HG03432 (cell line): ENCODE measurements at regions not wholly inside any gene's neighbourhood (a gene's known extent, or its start where the extent isn't known, plus 50 kb on each side); places are given as distances from the start of the nearest gene placed in this dataset.

ENCODE experiments used
- ATAC-seq: cut with Tn5 transposase; IDR thresholded peaks from one replicate; pipeline ENCODE4 v1.9.1; 2021; ENCODE audit warnings: mild to moderate bottlenecking, moderate library complexity; ENCODE audit not compliant: unreplicated experiment

DNA sequence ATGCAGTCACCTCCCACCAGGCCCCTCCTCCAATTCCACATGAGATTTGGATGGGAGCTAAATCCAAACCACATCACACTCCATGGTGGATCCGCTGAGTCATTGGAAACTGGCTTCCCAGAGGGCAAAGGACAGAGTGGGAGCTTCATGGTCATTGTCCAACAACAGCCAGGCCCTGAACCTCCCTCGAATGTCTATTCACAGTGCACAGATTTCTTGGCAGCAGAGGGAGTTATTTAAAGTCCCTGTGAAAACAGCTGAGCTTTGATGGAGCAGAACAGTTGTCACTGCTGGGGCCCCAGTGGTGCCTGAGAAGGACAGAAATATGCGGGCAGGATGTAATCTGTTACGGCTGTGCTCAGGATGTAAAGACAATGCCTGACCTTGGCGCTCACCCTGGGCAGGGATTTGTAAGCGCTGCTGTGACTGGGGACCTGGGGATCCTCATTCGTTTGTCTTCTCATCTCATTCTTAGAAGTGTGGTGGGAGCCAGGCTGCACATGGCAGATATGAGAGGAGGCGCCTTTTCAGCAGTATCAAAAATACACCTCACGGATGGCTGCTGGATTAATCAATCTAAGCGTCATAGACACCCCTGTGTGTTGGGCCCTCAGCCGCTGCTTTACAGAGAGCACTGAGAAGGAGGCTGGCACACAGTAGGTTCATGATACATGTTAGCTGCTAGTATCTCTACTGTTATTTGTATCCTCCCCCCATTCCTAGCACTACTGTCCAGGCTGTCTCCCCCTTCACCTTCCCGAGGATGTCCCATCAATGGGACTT is 439.4 kb downstream of the PTPRU start:
- ATAC-seq = no peak

DNA sequence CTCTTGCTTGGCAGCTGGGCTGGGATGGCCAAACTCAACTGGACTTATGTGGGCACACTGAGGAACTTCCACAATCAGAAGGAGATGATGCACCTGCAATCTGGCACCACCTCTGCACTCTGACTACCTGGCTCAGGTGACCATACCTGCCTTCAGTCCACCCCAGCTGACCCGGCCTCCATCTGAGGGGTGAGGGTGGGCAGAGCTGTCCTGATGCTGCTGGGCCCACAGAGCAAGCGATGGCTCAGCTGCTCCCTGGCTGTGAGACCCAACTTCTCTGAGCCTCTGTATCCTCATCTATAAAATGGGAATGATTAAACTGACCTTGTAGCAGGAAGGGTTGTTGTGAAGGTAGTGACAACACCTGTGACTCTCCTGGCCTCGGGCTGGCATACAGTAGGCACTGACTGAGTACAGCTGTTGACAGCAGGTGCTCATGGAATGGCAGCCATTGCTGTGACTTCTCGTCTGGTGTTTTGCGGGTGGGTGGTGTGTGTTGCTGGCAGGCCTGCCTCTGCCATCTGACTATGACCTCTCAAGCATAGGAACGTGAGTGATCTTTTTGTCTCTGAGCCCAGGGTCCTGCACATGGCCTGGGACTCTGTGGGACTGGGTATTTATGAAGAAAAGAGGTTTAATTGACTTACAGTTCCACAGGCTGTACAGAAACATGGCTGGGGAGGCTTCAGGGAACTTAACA is 438.5 kb downstream of the PTPRU start:
- ATAC-seq = no peak

DNA sequence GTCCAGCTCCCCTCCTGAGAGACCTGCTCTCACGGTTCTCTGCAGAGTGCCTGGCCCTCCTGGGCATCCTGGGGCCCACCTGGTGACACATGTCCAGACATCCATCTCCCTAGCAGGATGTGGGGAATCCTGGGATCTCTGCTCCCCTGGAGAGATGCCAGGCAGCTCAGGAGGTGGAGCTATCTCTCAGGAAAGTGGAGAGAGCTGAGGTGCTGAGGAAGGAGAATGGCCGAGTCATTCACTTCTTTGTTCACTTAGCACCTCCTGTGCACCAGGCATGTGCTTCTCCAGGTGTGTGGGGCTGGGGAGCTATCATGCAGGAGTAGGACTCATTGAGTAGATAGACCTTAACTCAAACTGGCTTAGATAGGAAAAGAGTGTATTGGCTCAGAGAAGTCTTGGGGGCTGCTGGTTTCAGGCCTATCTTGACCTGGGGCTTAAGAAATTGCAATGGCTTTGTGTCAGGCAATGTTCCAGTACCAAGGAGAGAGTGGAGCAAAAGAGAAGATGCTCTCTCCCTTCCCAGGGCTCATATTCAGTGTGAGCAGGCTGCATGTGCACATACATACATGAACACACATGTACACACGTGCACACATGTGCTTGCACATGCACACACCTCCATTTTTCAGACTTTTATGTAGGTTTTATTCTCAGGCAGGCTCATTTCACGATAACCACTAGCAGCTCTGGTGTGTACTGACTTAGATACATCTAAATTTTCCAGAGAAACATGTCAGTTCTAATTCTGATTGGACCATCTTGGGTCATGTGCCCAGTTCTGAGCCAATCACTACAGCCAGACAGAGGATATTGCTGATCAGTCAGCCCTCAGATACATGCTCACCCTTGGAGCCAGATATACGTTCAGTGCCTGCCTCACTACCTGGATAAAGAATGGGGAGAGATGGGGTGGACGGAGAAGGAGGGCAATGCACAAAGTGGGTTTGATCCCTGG is 437.6 kb downstream of the PTPRU start:
- ATAC-seq = no peak

DNA sequence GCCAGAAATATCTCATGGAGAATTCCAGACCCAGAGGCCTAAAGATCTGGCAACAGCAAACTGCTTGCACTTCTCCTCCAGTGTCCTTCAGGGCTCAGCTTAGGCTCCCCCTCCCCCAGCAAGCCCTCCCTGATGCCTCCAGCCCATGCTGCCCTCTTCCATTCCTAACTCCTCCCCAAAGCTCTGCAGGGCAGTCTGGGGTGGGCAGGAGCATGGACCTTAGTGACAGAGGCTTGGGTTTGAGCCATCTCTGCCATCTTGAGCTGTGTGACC is 436.8 kb downstream of the PTPRU start:
- no peak for ATAC-seq

DNA sequence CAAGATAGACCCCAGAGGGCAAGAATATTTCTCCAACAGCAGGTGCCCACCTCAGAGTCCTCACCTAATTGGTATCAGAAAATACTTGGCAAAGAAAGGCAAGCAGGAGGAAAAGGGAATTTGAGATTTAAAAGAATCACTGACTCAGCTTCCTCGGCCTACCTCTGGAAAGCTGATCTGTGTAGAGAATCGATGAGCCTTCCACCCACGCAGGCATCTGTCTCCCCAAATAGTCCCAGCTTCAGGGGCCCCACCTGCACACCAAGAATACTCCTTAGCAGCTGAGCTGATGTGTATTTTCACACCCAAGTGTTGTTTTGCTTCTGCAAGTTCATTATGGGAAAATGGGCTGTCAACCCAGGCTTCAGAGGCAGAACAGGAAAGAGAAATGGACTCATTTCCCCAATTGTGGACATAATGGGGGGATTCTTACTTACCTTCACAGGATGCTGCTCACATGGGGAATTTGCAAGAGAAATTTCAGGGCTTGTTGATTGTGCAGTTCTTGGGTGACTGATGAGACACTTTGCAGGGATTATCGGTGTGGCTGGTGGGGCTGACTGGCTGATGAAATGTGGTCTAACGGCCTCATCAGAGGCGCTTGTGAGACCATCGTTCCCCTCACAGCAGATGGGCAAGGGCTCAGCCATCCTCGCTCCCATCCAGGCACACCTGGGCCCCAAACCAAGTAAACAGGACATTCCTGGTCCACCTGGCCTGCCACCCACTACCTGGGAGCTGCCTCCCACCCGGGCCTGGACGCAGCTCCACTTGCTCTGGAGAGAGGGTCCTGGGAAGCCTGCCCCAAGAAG is 436.3 kb downstream of the PTPRU start:
- ATAC-seq = no peak

DNA sequence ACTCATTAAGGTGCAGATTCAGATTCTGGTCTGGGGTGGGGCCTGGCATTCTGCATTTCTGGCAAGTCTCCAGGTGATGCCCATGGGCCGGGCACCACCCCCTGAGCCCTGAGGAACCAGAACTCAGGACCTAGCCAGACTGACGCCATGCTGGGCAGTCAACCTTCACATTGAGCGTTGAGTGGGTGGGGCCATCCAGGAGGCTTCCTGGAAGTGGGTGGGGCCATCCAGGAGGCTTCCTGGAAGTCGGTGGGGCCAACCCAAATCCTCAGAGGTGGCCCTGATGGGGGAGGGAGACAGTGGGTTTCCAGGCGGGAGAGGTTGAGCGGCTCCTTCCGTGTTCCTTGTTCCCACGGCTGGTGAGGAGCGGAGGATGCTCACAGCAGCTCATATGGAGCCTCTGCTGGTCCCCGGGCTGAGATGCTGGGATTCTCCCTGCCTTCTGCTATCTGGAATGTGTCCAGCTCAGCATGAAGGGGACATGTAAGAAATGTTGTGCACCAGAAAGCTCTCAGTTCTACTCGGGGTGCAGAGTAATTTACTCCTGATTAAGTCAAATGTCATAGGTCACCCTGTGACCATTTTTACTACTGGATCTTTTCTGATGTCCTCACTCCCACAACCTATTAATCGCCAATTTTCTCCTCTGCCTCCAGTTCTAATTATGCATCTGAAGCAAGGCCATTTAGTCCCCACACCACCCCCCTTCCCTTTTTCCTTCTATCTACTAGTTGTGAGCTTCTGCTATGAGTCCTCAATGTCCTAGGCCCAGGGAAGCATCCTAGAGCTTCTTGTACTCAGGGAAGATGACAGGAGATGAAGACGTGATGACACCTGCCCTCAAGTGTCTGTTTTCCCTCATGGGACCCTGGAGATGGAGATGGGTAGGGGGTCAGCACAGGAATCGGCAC is 435.4 kb downstream of the PTPRU start:
- no peak for ATAC-seq

DNA sequence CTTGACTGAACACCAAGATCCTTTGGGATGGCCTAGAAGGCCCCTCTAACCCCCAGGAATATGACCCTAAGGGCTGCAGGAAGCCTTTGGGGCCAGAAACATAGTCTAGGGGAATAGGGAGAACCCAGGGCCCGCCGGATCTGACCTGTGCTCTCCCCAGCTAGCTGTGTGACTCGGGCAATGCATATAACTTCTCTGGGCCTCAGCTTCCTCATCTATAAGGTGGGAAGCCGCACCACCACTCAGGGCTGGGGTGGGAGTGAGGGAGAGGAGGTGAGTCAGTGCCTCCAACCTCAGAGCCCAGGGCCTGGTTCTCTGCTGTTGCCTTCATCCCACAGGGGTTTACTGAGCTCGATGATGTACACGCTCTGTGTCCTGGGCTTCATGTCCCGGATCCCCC is 434.4 kb downstream of the PTPRU start:
- no peak for ATAC-seq

DNA sequence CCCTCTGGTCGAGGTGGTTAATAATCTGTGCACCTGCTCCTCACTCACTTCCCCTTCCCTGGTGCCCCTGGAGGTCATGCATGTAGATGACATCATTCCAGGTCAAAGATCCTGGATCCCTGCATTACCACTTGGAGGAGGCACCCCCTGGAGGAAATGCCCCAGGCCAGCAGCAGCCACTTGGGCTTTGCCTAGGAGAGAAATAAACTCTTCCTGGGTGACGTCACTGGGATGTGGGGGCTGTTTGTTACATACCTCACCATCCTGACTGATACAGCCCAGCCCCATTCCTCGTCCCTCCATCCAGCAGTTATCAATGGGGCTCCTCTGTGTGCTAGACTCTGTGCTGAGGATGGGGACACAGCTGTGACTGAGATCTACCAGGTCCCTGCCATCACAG is 433.6 kb downstream of the PTPRU start:
- ATAC-seq = no peak

DNA sequence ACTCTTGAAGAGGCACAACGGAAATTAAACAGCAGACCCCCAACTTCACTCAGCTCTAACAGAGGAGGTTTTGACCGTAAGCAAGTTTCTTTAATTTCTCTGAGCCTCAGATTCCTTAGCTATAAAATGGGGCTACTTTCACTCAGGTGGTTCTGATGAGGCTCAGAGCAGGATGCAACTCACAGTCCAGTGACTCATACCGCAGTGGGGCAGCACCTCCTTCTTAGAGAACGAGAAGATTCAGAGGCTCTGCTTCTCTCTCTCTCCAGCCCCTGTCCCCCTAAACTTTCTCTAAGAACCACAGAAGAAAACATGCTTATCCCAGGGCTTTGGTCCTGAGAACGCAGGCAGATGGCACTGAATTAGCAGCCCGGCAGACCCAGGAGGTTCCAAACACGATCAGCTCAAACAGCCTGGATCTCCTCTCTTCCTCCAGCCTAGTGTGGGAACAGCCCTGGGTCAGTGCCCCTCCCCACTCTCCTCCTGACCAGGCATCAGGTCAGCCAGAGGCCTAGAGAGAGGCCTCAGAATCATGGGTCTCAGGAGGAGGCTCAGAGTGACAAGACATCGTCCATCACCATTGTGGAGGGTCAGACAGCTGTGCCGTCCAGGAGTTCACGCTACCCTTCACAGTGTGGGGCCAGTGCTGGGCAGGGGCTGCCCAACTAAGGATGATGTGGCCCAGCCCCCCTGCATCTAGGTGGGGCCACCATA is 433.0 kb downstream of the PTPRU start:
- no peak for ATAC-seq

DNA sequence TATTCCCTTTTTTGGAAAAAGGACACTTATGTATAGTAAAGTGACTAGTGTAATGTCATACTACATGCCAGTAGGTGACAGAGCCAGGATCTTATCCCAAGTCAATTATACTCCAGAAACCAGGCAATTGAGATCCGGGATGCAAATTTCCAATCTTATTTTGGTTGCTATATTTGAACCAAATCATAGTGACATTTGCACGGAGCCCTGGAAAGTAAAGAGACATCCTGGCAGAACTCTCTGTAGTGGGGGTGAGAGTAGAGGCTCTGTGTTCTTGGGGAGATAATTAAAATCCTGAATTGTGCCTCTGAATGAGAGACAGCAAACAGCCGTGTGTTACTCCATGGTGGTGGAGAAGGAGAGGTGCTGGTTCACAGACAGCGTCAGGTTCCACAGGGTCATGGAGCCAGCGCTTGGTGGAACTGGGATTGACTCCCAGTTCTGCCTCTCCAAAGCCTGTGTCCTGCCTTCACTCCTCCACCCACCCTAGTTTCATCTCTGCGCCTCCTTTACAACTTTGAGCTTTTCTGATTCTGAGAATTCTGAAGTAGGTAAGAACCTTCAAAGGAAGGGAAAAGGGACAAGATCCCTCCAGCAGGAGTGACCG is 432.3 kb downstream of the PTPRU start:
- no peak for ATAC-seq

DNA sequence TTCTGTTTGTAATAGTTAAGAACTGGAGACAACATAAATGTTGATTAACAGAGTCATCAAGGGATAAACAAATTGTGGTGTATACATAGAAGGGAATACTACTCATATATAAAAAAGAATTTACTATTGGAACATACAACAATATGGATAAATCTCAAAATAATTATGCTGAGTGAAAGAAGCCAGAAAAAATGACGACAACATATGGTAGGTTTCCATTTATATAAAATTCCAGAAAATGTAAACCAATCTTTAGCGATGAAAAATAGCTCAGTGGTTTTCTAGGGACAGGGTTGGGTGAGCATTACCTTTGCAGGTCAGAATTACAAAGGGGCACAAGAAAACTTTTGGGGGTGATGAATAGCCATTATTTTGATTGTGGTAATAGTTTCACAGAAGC is 431.6 kb downstream of the PTPRU start:
- ATAC-seq = no peak

DNA sequence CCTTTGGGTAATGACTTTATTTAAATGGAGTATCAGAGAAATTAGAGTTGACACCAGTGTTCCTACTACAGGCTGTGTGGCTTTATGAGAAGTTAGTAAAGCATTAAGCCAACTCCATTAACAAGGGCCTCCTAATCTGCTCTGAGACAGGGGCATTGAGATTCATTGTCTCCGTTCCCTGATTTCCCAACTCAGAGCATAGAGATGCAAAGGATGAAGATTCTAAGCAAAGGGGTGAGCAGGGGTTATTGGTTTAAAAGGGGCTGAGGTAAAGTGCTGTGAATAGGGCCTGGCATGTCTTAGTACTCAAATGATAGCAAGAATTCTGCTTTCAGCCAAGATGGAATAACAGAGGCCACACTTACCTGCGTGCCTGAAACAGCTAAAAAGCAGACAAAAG is 428.4 kb downstream of the PTPRU start:
- ATAC-seq = no peak

DNA sequence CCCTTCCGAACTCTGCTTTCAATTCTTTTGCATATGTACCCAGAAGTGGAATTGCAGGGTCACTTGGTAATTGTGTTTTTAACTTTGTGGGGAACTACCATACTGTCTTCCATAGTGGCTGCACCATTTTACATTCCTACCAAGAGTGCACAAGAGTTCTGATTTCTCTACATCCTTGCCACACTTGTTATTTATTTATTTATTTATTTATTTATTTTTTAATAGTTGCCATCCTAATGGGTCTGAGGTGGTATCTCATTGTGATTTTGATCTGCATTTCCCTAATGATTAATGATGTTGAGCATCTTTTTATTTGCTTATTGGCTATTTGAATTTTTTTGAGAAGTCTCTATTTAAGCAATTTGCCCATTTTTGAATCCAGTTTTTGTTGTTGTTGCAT is 422.4 kb downstream of the PTPRU start:
- ATAC-seq = no peak

DNA sequence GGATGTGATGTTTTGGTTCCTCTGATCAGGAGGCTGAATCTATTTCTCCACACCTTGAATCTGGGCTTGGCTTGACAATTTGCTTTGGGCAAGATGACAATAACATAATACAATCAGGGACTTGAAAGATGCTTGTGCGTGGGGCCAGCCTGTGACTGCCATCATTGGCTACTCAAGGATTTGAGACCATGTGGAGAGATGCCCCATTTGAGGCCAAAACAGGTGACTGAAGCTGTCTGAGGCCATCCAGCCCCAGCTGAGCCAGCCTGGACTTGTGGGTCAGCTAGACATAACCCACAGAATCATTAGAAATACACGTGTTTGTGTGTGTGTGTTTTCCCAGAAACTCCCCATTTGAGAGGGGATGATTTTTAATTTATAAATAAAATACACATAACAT is 421.5 kb downstream of the PTPRU start:
- no peak for ATAC-seq

DNA sequence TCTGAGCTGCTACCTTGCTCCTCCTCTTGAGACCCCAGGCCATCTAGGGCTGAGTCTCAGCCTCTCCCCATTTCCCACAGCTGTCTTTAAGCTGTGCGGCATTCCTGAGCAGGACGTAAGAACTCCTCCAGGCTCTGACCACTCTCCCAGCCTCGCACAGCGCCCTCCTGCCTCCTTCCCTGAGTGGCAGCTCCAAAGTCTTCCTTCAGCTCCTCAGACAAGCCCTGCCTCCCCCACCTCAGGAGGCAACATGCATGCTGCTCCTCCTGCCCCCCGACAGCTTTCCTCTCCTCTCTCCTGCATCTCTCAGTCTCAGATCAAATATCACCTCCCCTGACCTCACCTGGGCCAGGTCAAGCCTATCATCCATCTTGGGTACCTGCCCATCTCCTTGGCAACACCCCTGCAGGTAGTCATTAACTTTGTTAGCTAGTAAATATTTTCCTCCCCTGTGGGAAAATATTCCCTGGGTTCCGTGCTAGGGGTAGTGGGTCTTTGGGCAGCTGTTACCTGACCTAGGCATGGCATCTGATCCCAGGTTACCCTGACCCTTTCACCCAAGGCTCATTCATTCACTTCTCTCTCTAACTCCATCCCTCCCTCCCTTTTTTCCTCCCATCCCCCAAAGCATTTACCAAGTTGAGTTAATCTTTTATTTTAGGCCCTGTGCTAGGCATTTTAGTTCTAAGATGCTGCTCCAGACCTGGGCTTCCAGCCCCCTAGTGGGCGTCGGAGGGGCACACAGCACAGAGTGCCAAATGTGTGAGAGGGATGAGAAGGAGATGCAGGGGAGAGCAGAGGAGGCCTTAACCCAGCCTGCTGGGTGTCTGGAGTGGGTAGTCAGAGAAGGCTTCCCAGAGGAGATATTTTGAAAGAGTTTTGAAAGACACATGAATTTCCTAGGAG is 419.9 kb downstream of the PTPRU start:
- no peak for ATAC-seq

DNA sequence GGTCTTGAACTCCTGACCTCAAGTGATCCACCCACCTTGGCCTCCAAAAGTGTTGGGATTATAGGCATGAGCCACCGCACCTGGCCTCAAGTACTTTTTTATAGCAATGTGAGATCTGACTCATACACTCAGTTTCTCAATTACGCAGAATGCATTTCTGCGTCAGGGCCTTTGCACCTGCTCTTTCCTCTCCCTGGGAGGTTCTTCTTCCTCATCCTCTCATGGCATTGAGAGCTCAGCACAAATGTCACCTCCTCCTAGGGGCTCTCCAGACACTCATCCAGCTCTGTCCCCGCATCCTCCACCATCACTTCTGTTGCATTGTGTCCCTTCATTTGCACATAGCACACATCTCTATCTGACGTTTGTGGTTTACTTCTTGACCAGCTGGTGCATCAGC is 418.8 kb downstream of the PTPRU start:
- no peak for ATAC-seq

DNA sequence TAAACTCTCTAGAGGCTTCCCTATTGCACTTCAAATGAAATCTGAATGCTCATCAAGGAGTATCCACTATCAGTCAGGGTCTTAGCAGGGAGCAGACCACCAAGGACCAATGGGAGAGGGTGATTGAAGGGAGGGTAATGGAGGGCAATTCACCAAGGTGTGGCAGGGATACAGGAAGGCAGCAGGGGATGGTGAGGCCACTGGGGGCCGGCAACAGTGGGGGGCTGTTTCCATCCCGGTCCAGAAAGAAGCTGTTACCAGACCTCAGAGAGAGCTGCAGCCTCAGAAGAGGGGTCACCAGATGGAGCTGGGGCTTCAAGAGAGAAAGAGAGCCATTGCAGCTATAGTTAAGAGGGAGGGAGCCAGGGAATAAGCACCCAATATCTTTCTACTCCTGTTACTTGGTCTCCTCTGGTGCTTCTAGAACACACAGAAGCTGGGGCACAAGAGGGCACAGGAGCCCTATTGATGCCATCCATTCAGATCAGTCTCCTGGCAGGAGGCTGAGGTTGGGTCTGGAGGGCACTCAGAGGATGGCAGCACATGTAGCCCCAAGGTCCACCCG is 417.6 kb downstream of the PTPRU start:
- no peak for ATAC-seq
